ENCODE measurements at regions not wholly inside any gene's neighbourhood (a gene's known extent, or its start where the extent isn't known, plus 50 kb on each side); places are given as distances from the start of the nearest gene placed in this dataset.
A peak's percentile ranks its signal among the peaks of the same experiment; 100 is the strongest.
"Not testable (repeated sequence)": the region's sequence is repeated elsewhere in the genome, so short reads cannot be mapped to it uniquely, and the experiment has no call there.

- DNase-seq, result no peak
Observed at GRCh38 chr1:67482733-67483482, 52.7 kb upstream of the SERBP1 start.

DNA sequence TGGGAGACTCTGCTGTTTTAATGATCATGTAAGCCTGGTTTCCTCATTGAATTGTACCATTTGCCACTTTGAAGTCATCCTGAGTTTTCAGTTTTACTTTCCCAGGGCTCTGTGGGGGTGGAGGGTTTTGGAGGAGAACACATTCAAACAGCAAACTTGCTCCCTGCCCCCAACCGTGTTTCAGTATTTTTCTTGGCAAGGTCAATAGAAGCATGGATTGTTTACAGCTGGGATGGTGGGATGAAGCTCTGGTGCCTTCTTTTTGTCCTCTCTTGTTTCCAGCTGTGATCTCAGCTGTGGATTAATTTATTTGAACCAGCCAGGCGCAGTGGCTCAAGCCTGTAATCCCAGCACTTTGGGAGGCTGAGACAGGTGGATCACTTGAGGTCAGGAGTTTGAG, 54.3 kb upstream of the SERBP1 start:
- DNase-seq, result no peak

- no peak for DNase-seq
Observed at GRCh38 chr1:67485046-67485811, 55.0 kb upstream of the SERBP1 start.

- DNase-seq, result no peak
Observed at GRCh38 chr1:67489643-67490042, 59.4 kb upstream of the SERBP1 start.

GRCh38 chr1:67491280-67491679, 61.1 kb upstream of the SERBP1 start:
- no peak for DNase-seq

DNA sequence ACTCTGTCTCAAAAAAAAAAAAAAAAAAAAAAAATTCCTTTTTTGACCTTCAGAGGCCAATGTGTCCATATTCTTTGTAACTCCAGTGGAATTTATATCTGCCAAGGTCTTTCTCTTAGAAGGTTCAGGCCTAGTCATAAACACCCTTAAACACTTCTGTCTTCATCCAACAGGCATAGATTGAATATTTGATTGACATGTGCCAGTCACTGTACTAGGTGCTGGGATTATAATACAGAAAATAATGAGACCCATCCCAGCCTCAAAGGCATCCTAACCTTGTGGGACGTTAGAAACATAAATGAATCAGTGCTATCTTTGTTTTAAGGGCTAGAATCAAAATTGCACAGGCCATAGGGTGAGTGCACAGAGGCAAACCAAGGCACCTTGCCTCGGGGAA, 62.9 kb upstream of the SERBP1 start:
- no peak for DNase-seq

GRCh38 chr1:67495327-67495726, 65.1 kb upstream of the SERBP1 start:
- DNase-seq, result no peak

- no peak for DNase-seq
Observed at GRCh38 chr1:67496329-67496728, 66.1 kb upstream of the SERBP1 start.

GRCh38 chr1:67500413-67500959, 70.3 kb upstream of the SERBP1 start:
- peak; percentile 61 to 76 (median 71) for DNase-seq

GRCh38 chr1:67503974-67504373, 73.8 kb upstream of the SERBP1 start:
- no peak for DNase-seq

- DNase-seq, result not testable (repeated sequence)
Observed at GRCh38 chr1:67513392-67514294, 83.4 kb upstream of the SERBP1 start.

- DNase-seq, result no peak
Observed at GRCh38 chr1:67514300-67514699, 84.1 kb upstream of the SERBP1 start.

- no peak for DNase-seq
Observed at GRCh38 chr1:67514786-67515185, 84.6 kb upstream of the SERBP1 start.

DNA sequence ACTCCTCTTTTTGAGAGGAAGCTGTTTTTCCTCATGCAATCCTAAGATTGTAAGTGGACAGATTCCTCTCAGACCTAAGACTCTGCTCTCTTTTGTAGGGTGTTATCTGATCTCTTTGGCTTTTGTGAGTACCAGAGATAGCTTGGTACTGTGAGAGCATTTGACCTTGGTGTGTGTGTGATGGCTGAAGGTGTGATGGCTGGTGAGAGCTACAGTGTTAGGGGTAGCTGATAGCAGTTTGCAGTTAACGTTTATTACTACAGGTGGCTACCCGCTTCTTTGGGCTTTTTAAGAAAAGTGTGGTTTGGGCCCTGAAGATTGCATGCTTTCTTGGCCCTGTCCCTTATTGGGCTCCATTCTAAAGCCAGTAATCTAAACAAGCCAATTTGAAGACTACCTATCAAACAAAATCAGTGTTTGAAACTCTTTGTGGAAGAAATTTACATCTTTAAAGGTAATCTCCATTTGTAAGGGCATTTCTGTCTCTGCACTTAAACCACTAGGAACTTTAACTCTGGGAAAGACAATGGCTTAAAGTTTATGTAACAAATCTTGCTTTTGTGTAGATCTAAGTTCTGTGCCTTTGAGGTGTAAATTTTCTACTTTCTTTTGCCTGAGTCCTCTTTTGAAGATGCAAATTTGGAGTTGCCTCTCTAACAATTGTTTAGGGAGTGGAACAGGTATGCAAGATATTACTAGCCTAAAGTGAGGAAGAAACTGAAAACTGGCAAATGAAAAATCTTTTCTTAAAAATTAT, 85.3 kb upstream of the SERBP1 start:
- no peak for DNase-seq

GRCh38 chr1:67517046-67517445, 86.8 kb upstream of the SERBP1 start:
- DNase-seq, result no peak

- DNase-seq, result no peak
Observed at GRCh38 chr1:67522001-67522441, 91.8 kb upstream of the SERBP1 start.

- DNase-seq, result no peak
Observed at GRCh38 chr1:67522793-67523192, 92.6 kb upstream of the SERBP1 start.

GRCh38 chr1:67524143-67525052, 94.2 kb upstream of the SERBP1 start:
- DNase-seq, result no peak

DNA sequence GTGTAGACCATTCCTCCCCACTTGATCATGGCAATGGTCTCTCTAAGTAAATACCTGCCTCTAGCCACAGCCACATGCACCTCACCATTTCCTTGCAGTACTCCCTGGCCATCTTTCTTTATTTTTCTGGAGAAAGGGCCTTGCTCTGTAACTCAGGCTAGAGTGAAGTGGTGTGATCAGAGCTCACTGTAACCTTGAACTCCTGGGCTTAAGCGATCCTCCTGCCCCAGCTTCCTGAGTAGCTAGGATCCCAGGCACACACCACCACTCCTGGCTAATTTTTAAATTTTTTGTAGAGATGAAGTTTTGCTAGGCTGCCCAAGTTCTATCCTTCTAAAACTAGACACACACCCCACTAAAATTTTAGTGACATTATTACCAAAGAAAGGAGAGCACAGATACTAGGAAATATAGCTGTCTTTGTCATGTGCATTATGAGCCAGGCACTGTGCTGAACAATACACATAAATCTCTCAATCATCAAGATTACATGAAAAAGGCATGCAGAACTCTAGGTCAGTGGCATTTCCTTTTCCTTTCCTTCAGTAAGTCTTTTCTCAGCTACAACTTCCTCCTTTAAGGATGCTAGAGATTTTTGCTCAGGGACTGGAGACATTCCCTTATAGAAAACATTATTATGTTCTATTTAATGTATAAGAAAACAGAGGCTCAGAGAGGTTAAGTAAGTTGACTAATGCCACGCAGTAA, 95.0 kb upstream of the SERBP1 start:
- DNase-seq, result no peak

- DNase-seq, result no peak
Observed at GRCh38 chr1:67528141-67528540, 97.9 kb upstream of the SERBP1 start.

Measured in activated naive CD4-positive, alpha-beta T cell (primary cell).